ENCODE measurements at regions not wholly inside any gene's neighbourhood (a gene's known extent, or its start where the extent isn't known, plus 50 kb on each side); places are given as distances from the start of the nearest gene placed in this dataset.

DNA sequence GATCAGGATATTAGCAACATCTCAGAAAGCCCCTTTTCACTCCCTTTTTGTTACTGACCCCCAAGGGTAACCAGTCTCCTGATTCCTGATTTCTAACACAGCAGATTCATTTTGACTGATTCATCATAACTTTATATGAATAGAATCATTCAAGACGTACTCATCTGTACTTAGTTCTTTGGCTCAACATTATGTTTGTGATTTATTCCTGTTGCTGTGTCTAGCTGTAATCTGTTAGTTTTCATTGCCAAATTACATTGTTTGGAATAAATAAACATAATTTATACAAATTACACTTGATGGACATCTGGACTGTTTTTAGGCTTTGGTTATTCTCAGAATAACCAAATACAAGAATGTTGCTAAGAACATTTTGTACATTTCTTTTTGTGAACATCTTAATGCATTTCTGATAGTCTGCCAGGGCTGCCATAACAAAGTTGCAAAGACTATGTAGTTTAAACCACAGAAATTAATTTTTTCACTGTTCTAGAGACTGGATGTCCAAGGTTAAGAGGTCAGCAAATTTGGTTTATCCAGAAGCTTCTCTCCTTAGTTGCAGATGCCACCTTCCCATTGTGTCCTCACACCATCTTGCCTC, 62.8 kb upstream of the EDNRB start:
- DNase-seq (ENCODE audit: low read depth), result no peak
- TF ChIP-seq, protein P1, sequence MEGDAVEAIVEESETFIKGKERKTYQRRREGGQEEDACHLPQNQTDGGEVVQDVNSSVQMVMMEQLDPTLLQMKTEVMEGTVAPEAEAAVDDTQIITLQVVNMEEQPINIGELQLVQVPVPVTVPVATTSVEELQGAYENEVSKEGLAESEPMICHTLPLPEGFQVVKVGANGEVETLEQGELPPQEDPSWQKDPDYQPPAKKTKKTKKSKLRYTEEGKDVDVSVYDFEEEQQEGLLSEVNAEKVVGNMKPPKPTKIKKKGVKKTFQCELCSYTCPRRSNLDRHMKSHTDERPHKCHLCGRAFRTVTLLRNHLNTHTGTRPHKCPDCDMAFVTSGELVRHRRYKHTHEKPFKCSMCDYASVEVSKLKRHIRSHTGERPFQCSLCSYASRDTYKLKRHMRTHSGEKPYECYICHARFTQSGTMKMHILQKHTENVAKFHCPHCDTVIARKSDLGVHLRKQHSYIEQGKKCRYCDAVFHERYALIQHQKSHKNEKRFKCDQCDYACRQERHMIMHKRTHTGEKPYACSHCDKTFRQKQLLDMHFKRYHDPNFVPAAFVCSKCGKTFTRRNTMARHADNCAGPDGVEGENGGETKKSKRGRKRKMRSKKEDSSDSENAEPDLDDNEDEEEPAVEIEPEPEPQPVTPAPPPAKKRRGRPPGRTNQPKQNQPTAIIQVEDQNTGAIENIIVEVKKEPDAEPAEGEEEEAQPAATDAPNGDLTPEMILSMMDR (IDR thresholded peaks at IDR 0.05; ENCODE audit: insufficient read depth, low read depth, low read length, missing control alignments), result no peak
- no peak overlapping the region for H3K4me3 ChIP-seq (ENCODE audit: low read depth, low read length)

- DNase-seq (ENCODE audit: low read depth), result no peak
- TF ChIP-seq, protein P1 (IDR thresholded peaks at IDR 0.05; ENCODE audit: insufficient read depth, low read depth, low read length, missing control alignments), result no peak
- H3K4me3 ChIP-seq (ENCODE audit: low read depth, low read length), result no peak overlapping the region
Measured at GRCh38 chr13:77980592-77980991, 62.0 kb upstream of the EDNRB start.

- no peak for DNase-seq (ENCODE audit: low read depth)
- TF ChIP-seq, protein P1 (IDR thresholded peaks at IDR 0.05; ENCODE audit: insufficient read depth, low read depth, low read length, missing control alignments), result no peak
- H3K4me3 ChIP-seq (ENCODE audit: low read depth, low read length), result no peak overlapping the region
Measured at GRCh38 chr13:77979721-77980385, 61.2 kb upstream of the EDNRB start.

DNA sequence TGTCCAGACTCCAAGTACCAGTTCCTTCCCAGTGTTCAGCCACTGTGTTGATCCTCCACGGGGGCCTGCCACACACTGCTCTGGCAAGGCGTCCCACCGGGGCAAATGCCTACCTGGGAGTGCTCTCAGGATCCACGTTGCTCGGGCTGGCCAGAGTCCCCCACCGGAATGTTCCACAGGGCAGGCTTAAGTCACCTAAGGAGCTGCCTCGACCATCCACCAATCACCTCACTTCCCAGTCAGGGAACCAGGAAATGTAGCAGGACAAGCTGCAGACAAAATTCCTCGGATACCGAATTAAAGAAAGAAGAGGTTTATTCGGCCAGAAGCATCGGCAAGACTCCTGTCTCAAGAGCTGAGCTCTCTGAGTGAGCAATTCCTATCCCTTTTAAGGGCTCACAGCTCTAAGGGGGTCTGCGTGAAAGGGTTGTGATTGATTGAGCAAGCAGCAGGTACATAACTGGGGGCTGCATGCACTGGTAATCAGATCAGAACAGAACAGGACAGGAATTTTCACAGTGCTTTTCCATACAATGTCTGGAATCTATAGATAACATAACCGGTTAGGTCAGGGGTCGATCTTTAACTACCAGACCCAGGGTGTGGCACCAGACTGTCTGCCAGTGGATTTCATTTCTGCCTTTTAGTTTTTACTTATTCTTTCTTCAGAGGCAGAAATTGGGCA, 56.9 kb upstream of the EDNRB start:
- TF ChIP-seq, protein P1 (IDR thresholded peaks at IDR 0.05; ENCODE audit: insufficient read depth, low read depth, low read length, missing control alignments), result no peak
- H3K4me3 ChIP-seq (ENCODE audit: low read depth, low read length), result no peak overlapping the region; the same call in 1 of the 2 replicates
- DNase-seq (ENCODE audit: low read depth), result no peak

DNA sequence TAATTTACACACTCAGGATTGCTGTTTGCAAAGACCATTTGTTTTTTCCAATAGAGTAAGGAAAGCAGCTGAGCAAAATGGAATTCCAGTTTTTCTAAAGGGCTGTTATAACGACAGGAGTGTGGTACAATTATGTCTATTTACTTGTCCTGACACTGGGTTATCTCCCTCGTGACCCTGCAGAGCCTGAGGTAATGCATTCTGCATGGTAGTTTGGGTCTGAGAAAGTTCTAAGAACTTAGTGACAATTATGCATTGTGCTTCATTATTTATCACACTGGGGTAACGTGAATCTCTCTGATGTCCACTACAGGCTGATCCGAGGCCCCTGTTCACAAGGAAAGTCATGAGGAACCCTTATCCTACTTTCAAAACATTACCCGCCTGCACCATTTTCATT, 50.7 kb upstream of the EDNRB start:
- TF ChIP-seq, protein P1 (IDR thresholded peaks at IDR 0.05; ENCODE audit: insufficient read depth, low read depth, low read length, missing control alignments), result no peak
- H3K4me3 ChIP-seq (ENCODE audit: low read depth, low read length), result no peak overlapping the region
- DNase-seq (ENCODE audit: low read depth), result no peak
